IMR-90 (cell line): ENCODE measurements at regions not wholly inside any gene's neighbourhood (a gene's known extent, or its start where the extent isn't known, plus 50 kb on each side); places are given as distances from the start of the nearest gene placed in this dataset.

Experiments
- ATAC-seq: fragments of 200-7000 bp; cut with Tn5 transposase; 2 replicates; pipeline ENCODE4 v1.9.1; 2020; ENCODE audit warnings: low read depth, mild to moderate bottlenecking, moderate library complexity
- BruUV-seq: library from RNA; stranded (reverse); fragments of 400-500 nt; replicated peaks from 2 replicates; lab custom pipeline; 2021; lab: Mats Ljungman, UMichigan
- CTCF ChIA-PET: fragments of 300-600 bp; formaldehyde crosslinking; extraction: SDS; loops from one replicate; lab custom pipeline; 2021; ENCODE audit warnings: antibody characterized with exemption; lab: Yijun Ruan, JAX
- POLR2A ChIA-PET: fragments of 300-600 bp; sonication (Branson Sonifier 250); formaldehyde crosslinking; loops from one replicate; lab custom pipeline; 2022; ENCODE audit warnings: antibody characterized with exemption; ENCODE audit not compliant: unreplicated experiment; lab: Charles Lee
- DNase-seq: peaks from one replicate; pipeline ENCODE4 v3.0.0; 2013
- H2AFZ ChIP-seq: replicated peaks from 2 replicates; pipeline ENCODE3; 2013; ENCODE audit warnings: low read length, mild to moderate bottlenecking; ENCODE audit not compliant: poor library complexity
- H2AK5ac ChIP-seq: 2 replicates; pipeline ENCODE4 v1.6.1; 2013; ENCODE audit warnings: low read depth, low read length, inconsistent platforms
- H2AK9ac ChIP-seq: replicated peaks from 2 replicates; pipeline ENCODE3; 2013; ENCODE audit warnings: mild to moderate bottlenecking, low read depth, low read length, moderate library complexity; ENCODE audit not compliant: poor library complexity
- H2BK120ac ChIP-seq: 2 replicates; pipeline ENCODE4 v1.6.1; 2013; ENCODE audit warnings: low read depth, low read length, inconsistent platforms
- H2BK15ac ChIP-seq: 3 replicates; pipeline ENCODE4 v1.6.1; 2013; ENCODE audit warnings: low read depth, low read length, inconsistent platforms
- H2BK20ac ChIP-seq: 2 replicates; pipeline ENCODE4 v1.6.1; 2013; ENCODE audit warnings: low read depth, mild to moderate bottlenecking, inconsistent platforms, low read length, moderate library complexity
- H2BK5ac ChIP-seq: 2 replicates; pipeline ENCODE4 v1.6.1; 2013; ENCODE audit warnings: mild to moderate bottlenecking, low read depth, low read length, inconsistent platforms; ENCODE audit not compliant: poor library complexity, severe bottlenecking
- H3K14ac ChIP-seq: replicated peaks from 2 replicates; pipeline ENCODE4 v1.6.1; 2013; ENCODE audit warnings: low read depth, low read length, inconsistent platforms
- H3K18ac ChIP-seq: 2 replicates; pipeline ENCODE4 v1.6.1; 2013; ENCODE audit warnings: low read depth, low read length, control low read depth
- H3K23ac ChIP-seq: 2 replicates; pipeline ENCODE4 v1.6.1; 2013; ENCODE audit warnings: low read depth, low read length, inconsistent platforms
- H3K27ac ChIP-seq: 2 replicates; pipeline ENCODE4 v1.5.1; 2013; ENCODE audit warnings: mild to moderate bottlenecking, control low read depth, low read length; ENCODE audit not compliant: insufficient read depth
- H3K27me3 ChIP-seq: 2 replicates; pipeline ENCODE4 v1.6.1; 2013; ENCODE audit warnings: low read length; ENCODE audit not compliant: control insufficient read depth, insufficient read depth
- H3K36me3 ChIP-seq: 2 replicates; pipeline ENCODE4 v1.6.1; 2013; ENCODE audit warnings: low read length, mixed read lengths; ENCODE audit not compliant: control insufficient read depth, insufficient read depth
- H3K4ac ChIP-seq: 2 replicates; pipeline ENCODE4 v1.6.1; 2013; ENCODE audit warnings: low read depth, low read length, inconsistent platforms
- H3K4me1 ChIP-seq: 2 replicates; pipeline ENCODE4 v1.6.1; 2013; ENCODE audit warnings: low read length, mixed read lengths; ENCODE audit not compliant: control insufficient read depth, insufficient read depth
- H3K4me2 ChIP-seq: 2 replicates; pipeline ENCODE4 v1.6.1; 2013; ENCODE audit warnings: low read depth, mild to moderate bottlenecking, control low read depth, low read length, moderate library complexity
- H3K4me3 ChIP-seq: 2 replicates; pipeline ENCODE4 v1.5.1; 2013; ENCODE audit warnings: low read depth, mild to moderate bottlenecking, control low read depth, low read length, moderate library complexity; ENCODE audit not compliant: insufficient read depth
- H3K56ac ChIP-seq: 2 replicates; pipeline ENCODE4 v1.6.1; 2013; ENCODE audit warnings: low read length, inconsistent platforms; ENCODE audit not compliant: insufficient read depth; ENCODE audit errors: extremely low read depth
- H3K79me1 ChIP-seq, 2 experiments: 2 replicates each; pipeline ENCODE4 v1.6.1; 2013; ENCODE audit warnings: low read length in 2 of 2, inconsistent platforms in 1 of 2, low read depth in 1 of 2
- H3K9ac ChIP-seq: 2 replicates; pipeline ENCODE4 v1.6.1; 2013; ENCODE audit warnings: low read depth, low read length, control low read depth
- H3K9me1 ChIP-seq: 2 replicates; pipeline ENCODE4 v1.6.1; 2013; ENCODE audit warnings: low read length, inconsistent platforms; ENCODE audit not compliant: insufficient read depth
- H3K9me3 ChIP-seq: 2 replicates; pipeline ENCODE4 v1.6.1; 2013; ENCODE audit warnings: low read length; ENCODE audit not compliant: control insufficient read depth, insufficient read depth
- H4K20me1 ChIP-seq: 2 replicates; pipeline ENCODE4 v1.6.1; 2013; ENCODE audit warnings: low read length, inconsistent platforms; ENCODE audit not compliant: insufficient read depth
- H4K5ac ChIP-seq: 2 replicates; pipeline ENCODE4 v1.6.1; 2013; ENCODE audit warnings: mild to moderate bottlenecking, low read depth, low read length, control low read depth
- H4K8ac ChIP-seq, 2 experiments: 2 replicates each; pipeline ENCODE4 v1.6.1; 2013; ENCODE audit warnings: low read depth in 2 of 2, low read length in 2 of 2, control low read depth in 1 of 2, inconsistent platforms in 1 of 2
- H4K91ac ChIP-seq: 2 replicates; pipeline ENCODE4 v1.6.1; 2013; ENCODE audit warnings: low read depth, low read length, inconsistent platforms; ENCODE audit not compliant: insufficient read depth
- BHLHE40 ChIP-seq: fragments of 150-350 bp; IDR thresholded peaks from 2 replicates; pipeline ENCODE4 v1.6.1; 2016; ENCODE audit warnings: mild to moderate bottlenecking, low read depth, low read length
- CEBPB ChIP-seq: IDR thresholded peaks from 2 replicates; pipeline ENCODE4 v1.6.1; 2012; ENCODE audit warnings: low read depth, low read length, improper control_type of control experiment
- CHD1 ChIP-seq: IDR thresholded peaks from 2 replicates; pipeline ENCODE4 v1.6.1; 2012; ENCODE audit warnings: low read depth, low read length, improper control_type of control experiment
- CTCF ChIP-seq: conservative IDR thresholded peaks from 2 replicates; pipeline ENCODE4 v1.5.1; 2012; ENCODE audit warnings: mild to moderate bottlenecking, low read depth, low read length, improper control_type of control experiment
- ELK1 ChIP-seq: fragments of 150-350 bp; IDR thresholded peaks from 2 replicates; pipeline ENCODE4 v1.6.1; 2016; ENCODE audit warnings: low read depth, mild to moderate bottlenecking, low read length, moderate library complexity, borderline replicate concordance
- FOS ChIP-seq: fragments of 150-350 bp; IDR thresholded peaks from 2 replicates; pipeline ENCODE4 v1.6.1; 2016; ENCODE audit warnings: low read depth, low read length
- MAFK ChIP-seq: IDR thresholded peaks from 2 replicates; pipeline ENCODE4 v1.6.1; 2012; ENCODE audit warnings: low read depth, low read length, improper control_type of control experiment
- MAZ ChIP-seq: IDR thresholded peaks from 2 replicates; pipeline ENCODE4 v1.6.1; 2012; ENCODE audit warnings: low read depth, mild to moderate bottlenecking, low read length, improper control_type of control experiment, moderate library complexity, borderline replicate concordance
- MXI1 ChIP-seq: IDR thresholded peaks from 2 replicates; pipeline ENCODE4 v1.6.1; 2012; ENCODE audit warnings: low read depth, mild to moderate bottlenecking, low read length, moderate library complexity, borderline replicate concordance
- NFE2L2 ChIP-seq: fragments of 150-350 bp; IDR thresholded peaks from 2 replicates; pipeline ENCODE4 v1.6.1; 2016; ENCODE audit warnings: low read depth, mild to moderate bottlenecking, low read length
- POLR2A ChIP-seq: IDR thresholded peaks from 2 replicates; pipeline ENCODE4 v1.6.1; 2012; ENCODE audit warnings: mild to moderate bottlenecking, low read depth, low read length
- RAD21 ChIP-seq: IDR thresholded peaks from 2 replicates; pipeline ENCODE4 v1.6.1; 2012; ENCODE audit warnings: low read length, improper control_type of control experiment
- RCOR1 ChIP-seq: IDR thresholded peaks from 2 replicates; pipeline ENCODE4 v1.6.1; 2012; ENCODE audit warnings: mild to moderate bottlenecking, low read length, improper control_type of control experiment; ENCODE audit not compliant: insufficient replicate concordance
- RFX5 ChIP-seq: IDR thresholded peaks from 2 replicates; pipeline ENCODE4 v1.8.0; 2012; ENCODE audit warnings: low read depth, mild to moderate bottlenecking, low read length, moderate library complexity
- SMC3 ChIP-seq: fragments of 150-350 bp; IDR thresholded peaks from 2 replicates; pipeline ENCODE4 v1.6.1; 2016; ENCODE audit warnings: low read depth, mild to moderate bottlenecking, antibody characterized with exemption, low read length, moderate library complexity
- WGBS, 2 experiments: methylation state at CpG; one replicate each; pipeline versions ENCODE4 v1.1.5 to v1.1.7; 2013; ENCODE audit warnings: missing lambda C conversion rate in 2 of 2; ENCODE audit not compliant: insufficient read length in 1 of 2; ENCODE audit errors: extremely low coverage in 2 of 2; 5-methylcytosine and 5-hydroxymethylcytosine counted together
- dilution Hi-C: fragments of 300-500 bp; cut with HindIII; formaldehyde crosslinking; loops from one replicate; pipeline ENCODE4 v1.14.3; 2018; ENCODE audit warnings: low sequenced_read_pairs; ENCODE audit not compliant: unreplicated experiment
- in situ Hi-C: fragments of 300-500 bp; cut with MboI; formaldehyde crosslinking; loops from 3 replicates; pipeline ENCODE4 v1.14.3; 2019; ENCODE audit warnings: low sequenced_read_pairs, inconsistent platforms, mixed read lengths
- intact Hi-C: fragments of 100-400 bp; cut with micrococcal nuclease; formaldehyde crosslinking; loops from 2 replicates; pipeline ENCODE4 v1.10.0; 2022
- TF ChIP-seq, protein P1 (sequence below): fragments of 150-350 bp; IDR thresholded peaks from 2 replicates; pipeline ENCODE4 v1.6.1; 2017; ENCODE audit warnings: mild to moderate bottlenecking, antibody characterized with exemption, low read length, low read depth

- Histone ChIP-seq H3K14ac (no peak overlapping the region), H2BK5ac (no peak overlapping the region), H3K4me1 (no peaks in the 10 kb centered on the region), H2AK5ac (no peak overlapping the region), H3K9me3 (no peaks in the 10 kb centered on the region), H3K9ac (no peak overlapping the region), H2BK15ac (no peak overlapping the region), H4K8ac (no peak overlapping the region), H3K4ac (no peak overlapping the region), H4K91ac (no peak overlapping the region), H4K5ac (no peak overlapping the region), H2AFZ (no peak overlapping the region), H3K79me1 (no peaks in the 10 kb centered on the region), H3K9me1 (no peaks in the 10 kb centered on the region), H2BK120ac (no peak overlapping the region), H3K27me3 (no peaks in the 10 kb centered on the region), H4K20me1 (no peaks in the 10 kb centered on the region), H3K4me3 (no peak overlapping the region), H3K36me3 (no peaks in the 10 kb centered on the region), H2BK20ac (no peak overlapping the region), H3K18ac (no peak overlapping the region), H3K23ac (no peak overlapping the region), H3K4me2 (no peak overlapping the region), H3K27ac (no peak overlapping the region), H2AK9ac (no peak overlapping the region), H3K56ac (no peak overlapping the region)
- DNase-seq (no peak), ATAC-seq (no peak)
- BruUV-seq, result no TSS peak
- 61% methylated on average over 4 of the region's 4 CpGs; no CpG with 5 or more reads in 1 of the 2 experiments for WGBS, 2 experiments
- intact Hi-C loops, result no loop called here
- in situ Hi-C loops, result no loop called here
- ChIA-PET CTCF (no interaction called here), POLR2A (no interaction called here)
- dilution Hi-C loops, result no loop called here
- TF ChIP-seq RAD21 (no peak), MXI1 (no peak), ELK1 (no peak), NFE2L2 (no peak), MAFK (no peak), FOS (no peak), SMC3 (no peak), MAZ (no peak), RCOR1 (no peak), CHD1 (no peak), BHLHE40 (no peak), CTCF (no peak), POLR2A (no peak), RFX5 (no peak), CEBPB (no peak)
- TF ChIP-seq, protein P1, sequence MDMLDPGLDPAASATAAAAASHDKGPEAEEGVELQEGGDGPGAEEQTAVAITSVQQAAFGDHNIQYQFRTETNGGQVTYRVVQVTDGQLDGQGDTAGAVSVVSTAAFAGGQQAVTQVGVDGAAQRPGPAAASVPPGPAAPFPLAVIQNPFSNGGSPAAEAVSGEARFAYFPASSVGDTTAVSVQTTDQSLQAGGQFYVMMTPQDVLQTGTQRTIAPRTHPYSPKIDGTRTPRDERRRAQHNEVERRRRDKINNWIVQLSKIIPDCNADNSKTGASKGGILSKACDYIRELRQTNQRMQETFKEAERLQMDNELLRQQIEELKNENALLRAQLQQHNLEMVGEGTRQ, result no peak
Measured at GRCh38 chr11:15576769-15577168, 462.0 kb downstream of the INSC start.
